Fibroblast of mammary gland (primary cell): ENCODE measurements at regions not wholly inside any gene's neighbourhood (a gene's known extent, or its start where the extent isn't known, plus 50 kb on each side); places are given as distances from the start of the nearest gene placed in this dataset.

Experiments used
- DNase-seq: peaks from one replicate; pipeline ENCODE4 v3.0.0-alpha.2; 2010; ENCODE audit warnings: low read depth
- H3K4me3 ChIP-seq: 2 replicates; pipeline ENCODE4 v1.5.1; 2011; ENCODE audit warnings: low read depth, mild to moderate bottlenecking, low read length, moderate library complexity; ENCODE audit not compliant: control insufficient read depth
- TF ChIP-seq, protein P1 (sequence below): conservative IDR thresholded peaks from 2 replicates; pipeline ENCODE4 v1.5.1; 2011; ENCODE audit warnings: low read depth, low read length, inconsistent platforms; ENCODE audit not compliant: control insufficient read depth, insufficient read depth

DNA sequence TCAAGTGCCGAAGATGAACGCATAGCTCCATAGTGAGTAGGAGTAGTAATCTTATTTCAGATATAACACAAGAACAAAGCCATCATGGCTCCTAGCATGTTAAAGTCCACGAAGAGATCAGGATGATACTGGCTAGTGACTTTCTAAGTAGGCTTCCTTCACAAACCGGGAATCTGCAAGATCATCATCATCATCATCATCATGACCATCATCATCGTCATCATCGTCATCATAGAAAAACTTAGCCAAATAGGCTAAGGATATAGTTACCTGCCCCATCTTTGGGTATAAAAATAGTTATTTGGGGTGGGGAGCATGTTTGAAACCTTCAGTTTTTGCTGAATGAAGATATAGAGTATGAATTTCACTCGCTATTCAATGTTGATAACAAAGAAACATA lies 57.9 kb downstream of the PYDC2 start:
- no peak for DNase-seq
- TF ChIP-seq, protein P1, sequence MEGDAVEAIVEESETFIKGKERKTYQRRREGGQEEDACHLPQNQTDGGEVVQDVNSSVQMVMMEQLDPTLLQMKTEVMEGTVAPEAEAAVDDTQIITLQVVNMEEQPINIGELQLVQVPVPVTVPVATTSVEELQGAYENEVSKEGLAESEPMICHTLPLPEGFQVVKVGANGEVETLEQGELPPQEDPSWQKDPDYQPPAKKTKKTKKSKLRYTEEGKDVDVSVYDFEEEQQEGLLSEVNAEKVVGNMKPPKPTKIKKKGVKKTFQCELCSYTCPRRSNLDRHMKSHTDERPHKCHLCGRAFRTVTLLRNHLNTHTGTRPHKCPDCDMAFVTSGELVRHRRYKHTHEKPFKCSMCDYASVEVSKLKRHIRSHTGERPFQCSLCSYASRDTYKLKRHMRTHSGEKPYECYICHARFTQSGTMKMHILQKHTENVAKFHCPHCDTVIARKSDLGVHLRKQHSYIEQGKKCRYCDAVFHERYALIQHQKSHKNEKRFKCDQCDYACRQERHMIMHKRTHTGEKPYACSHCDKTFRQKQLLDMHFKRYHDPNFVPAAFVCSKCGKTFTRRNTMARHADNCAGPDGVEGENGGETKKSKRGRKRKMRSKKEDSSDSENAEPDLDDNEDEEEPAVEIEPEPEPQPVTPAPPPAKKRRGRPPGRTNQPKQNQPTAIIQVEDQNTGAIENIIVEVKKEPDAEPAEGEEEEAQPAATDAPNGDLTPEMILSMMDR = no peak
- H3K4me3 ChIP-seq = no peak overlapping the region

DNA sequence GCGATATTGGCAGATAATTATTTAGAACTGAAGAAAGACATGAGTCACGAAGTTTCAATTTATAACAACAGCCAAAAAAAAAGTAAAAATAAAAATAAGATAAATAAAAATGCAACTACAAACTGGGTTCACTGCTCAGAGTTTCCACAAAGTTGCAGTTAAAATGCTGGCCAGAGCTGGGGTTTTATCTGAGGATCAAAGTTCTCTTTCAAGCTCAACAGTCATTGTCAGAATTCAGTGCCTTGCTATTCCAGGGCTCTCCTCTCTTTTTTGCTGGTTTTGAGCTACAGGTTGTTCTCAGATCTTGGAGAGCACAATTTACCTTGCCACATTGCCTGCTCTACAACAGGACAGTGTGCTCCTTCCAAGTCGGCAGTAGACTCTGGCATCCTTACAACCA lies 60.1 kb downstream of the PYDC2 start:
- TF ChIP-seq, protein P1 = no peak
- no peak for DNase-seq
- H3K4me3 ChIP-seq = no peak overlapping the region

DNA sequence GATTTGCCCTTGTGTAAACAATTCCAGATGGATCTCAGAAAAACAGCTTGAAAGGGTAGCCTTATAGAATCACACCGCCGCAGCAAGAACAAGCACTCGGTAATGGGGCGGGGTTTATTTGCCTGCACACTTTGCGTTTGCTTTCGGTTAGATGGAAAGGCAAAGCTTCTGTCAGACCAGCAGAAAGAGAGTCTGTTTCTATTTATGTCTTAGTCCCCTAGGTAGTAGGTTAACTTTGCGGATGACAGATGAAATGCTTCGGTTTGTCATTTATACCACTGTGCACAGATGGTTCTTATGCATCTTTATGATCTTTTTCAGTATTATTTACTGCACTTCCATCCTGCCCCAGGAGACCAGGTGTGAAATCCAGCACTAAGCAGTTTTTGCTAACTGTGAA lies 62.2 kb downstream of the PYDC2 start:
- H3K4me3 ChIP-seq = no peak overlapping the region
- TF ChIP-seq, protein P1 = no peak
- no peak for DNase-seq

DNA sequence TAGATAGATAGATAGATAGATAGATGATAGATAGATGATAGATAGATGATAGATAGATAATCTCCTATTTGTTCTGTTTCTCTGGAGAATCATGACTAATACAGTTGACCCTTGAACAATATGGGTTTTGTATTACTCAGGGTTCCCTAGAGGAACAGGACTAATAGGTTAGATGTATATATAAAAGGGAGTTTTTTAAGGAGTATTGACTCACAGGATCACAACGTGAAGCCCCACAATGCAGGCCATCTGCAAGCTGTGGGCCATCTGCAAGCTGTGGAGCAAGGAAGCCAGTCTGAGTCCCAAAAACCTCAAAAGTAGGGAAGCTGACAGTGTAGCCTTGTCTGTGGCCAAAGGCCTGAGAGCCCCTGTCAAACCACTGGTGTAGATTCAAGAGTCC lies 67.6 kb downstream of the PYDC2 start:
- TF ChIP-seq, protein P1 = no peak
- peak; percentile 72 for DNase-seq
- no peak overlapping the region for H3K4me3 ChIP-seq

DNA sequence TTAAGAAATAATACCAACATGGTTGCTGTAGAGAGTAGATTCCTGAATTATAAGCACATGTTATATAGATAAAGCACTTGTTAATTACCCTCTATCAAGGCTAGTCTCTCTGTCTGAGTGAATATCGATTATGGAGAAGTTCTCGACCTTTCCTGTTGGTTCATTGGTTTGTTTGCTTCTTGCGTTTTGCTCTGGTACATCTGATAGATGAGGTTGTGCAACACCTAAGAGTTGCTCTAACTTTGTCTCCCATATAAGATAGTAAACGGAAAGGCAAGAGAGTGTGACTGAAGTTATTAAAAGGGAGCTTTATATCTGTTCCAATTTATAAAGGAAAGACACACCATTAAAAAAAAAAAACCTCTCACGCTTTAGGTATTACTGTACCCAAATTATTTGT lies 69.0 kb downstream of the PYDC2 start:
- TF ChIP-seq, protein P1 = no peak
- H3K4me3 ChIP-seq = no peak overlapping the region
- DNase-seq = no peak

DNA sequence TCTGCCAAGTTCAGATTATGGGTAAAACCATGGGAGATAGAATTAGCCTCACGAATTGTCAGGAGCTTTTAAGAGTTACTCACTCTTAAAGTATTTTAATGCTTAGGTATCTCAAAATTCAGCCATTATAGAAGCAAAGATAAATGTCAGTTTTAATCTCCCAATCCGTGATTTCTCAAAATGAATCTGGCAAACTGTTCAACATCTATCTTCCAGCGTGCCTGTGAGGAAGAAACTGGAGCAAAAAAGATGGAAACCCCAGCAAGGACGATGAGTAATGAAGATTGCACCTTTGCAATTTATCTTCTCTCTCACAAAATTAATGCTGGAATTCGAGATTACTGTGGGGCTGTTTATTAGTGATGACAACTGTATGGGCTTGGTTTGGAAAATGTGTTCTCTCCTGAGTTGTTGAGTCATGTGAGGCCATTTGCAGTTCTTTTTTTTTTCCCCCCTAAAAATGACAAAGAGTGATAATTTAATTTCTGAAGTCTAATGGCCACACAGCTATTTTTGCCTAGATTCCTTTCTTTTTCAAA lies 70.5 kb downstream of the PYDC2 start:
- DNase-seq = peak; percentile 7
- TF ChIP-seq, protein P1 = no peak
- no peak overlapping the region for H3K4me3 ChIP-seq

DNA sequence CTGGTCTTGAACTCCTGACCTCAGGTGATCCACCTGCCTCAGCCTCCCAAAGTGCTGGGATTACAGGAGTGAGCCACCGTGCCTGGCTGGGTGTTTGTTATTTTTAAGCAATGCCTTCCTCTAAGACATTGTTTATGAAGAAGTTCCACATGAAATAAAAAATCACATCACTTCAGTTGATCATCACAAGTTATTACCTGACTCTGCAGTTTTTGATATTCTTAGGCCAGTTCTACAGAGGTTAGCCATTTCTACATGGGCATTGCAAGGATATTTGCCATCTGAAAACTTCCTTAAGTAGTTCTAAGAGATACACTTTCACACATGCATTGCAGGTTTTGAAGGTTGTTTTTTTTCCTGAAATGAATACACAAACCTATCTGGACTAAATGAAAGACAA lies 82.1 kb downstream of the PYDC2 start:
- DNase-seq = no peak
- no peak overlapping the region for H3K4me3 ChIP-seq
- TF ChIP-seq, protein P1 = no peak
